H1 (cell line): ENCODE measurements at regions not wholly inside any gene's neighbourhood (a gene's known extent, or its start where the extent isn't known, plus 50 kb on each side); places are given as distances from the start of the nearest gene placed in this dataset.

Experiments used
- CTCF ChIA-PET: fragments of 300-600 bp; sonication (Branson Sonifier 250); formaldehyde crosslinking; loops from one replicate; lab custom pipeline; 2021; ENCODE audit not compliant: partially characterized antibody; lab: Charles Lee
- POLR2A ChIA-PET: fragments of 300-600 bp; sonication (Branson Sonifier 250); formaldehyde crosslinking; loops from one replicate; lab custom pipeline; 2021; ENCODE audit warnings: inconsistent platforms; ENCODE audit not compliant: partially characterized antibody; lab: Charles Lee
- DNase-seq, 2 experiments: peaks; one replicate each; pipeline versions ENCODE4 v3.0.0 to v3.0.0-alpha.2; 2010 to 2022; ENCODE audit warnings: low spot score in 2 of 2, low read depth in 1 of 2, mixed read lengths in 1 of 2
- FAIRE-seq: peaks from 2 replicates; lab custom pipeline; 2011; peaks lifted over from hg19 to GRCh38; lab: Jason Lieb, UNC
- H2AFZ ChIP-seq: 2 replicates; pipeline ENCODE4 v1.8.1; 2012; ENCODE audit warnings: low read length, inconsistent platforms
- H2AK5ac ChIP-seq: 2 replicates; pipeline ENCODE4 v1.6.1; 2013; ENCODE audit warnings: low read depth, low read length
- H2BK120ac ChIP-seq: replicated peaks from 2 replicates; pipeline ENCODE3; 2013; ENCODE audit warnings: low read depth, low read length, inconsistent platforms
- H2BK12ac ChIP-seq: 2 replicates; pipeline ENCODE4 v1.6.1; 2013; ENCODE audit warnings: low read depth, low read length
- H2BK15ac ChIP-seq: 2 replicates; pipeline ENCODE4 v1.6.1; 2013; ENCODE audit warnings: low read length
- H2BK20ac ChIP-seq: 2 replicates; pipeline ENCODE4 v1.6.1; 2013; ENCODE audit warnings: low read length
- H2BK5ac ChIP-seq: 2 replicates; pipeline ENCODE4 v1.6.1; 2013; ENCODE audit warnings: low read depth, low read length
- H3K14ac ChIP-seq: 2 replicates; pipeline ENCODE4 v1.6.1; 2013; ENCODE audit warnings: inconsistent platforms; ENCODE audit not compliant: insufficient read length
- H3K18ac ChIP-seq: 2 replicates; pipeline ENCODE4 v1.6.1; 2013; ENCODE audit warnings: low read length; ENCODE audit errors: extremely low read depth
- H3K23ac ChIP-seq: 2 replicates; pipeline ENCODE4 v1.6.1; 2013; ENCODE audit warnings: inconsistent platforms; ENCODE audit not compliant: insufficient read length
- H3K23me2 ChIP-seq: 2 replicates; pipeline ENCODE4 v1.6.1; 2013; ENCODE audit warnings: low read depth, low read length
- H3K27ac ChIP-seq: 2 replicates; pipeline ENCODE4 v1.6.1; 2011; ENCODE audit warnings: low read depth, low read length, inconsistent platforms
- H3K27me3 ChIP-seq, 4 experiments: replicated peaks in 1 of 4; 1 replicate in 1 of 4; 2 replicates in 3 of 4; pipeline versions ENCODE4 v1.6.1 to v1.8.1; 2011 to 2013; ENCODE audit warnings: low read length in 3 of 4, mild to moderate bottlenecking in 3 of 4, inconsistent platforms in 2 of 4, mixed read lengths in 2 of 4, moderate library complexity in 1 of 4; ENCODE audit not compliant: control insufficient read depth in 3 of 4, insufficient read depth in 3 of 4; ENCODE audit errors: extremely low read depth in 1 of 4
- H3K36me3 ChIP-seq, 4 experiments: 2 replicates each; pipeline versions ENCODE4 v1.6.1 to v1.8.1; 2011 to 2013; ENCODE audit warnings: mild to moderate bottlenecking in 4 of 4, low read length in 3 of 4, moderate library complexity in 2 of 4, control low read depth in 1 of 4, inconsistent platforms in 1 of 4; ENCODE audit not compliant: insufficient read depth in 4 of 4, control insufficient read depth in 2 of 4
- H3K4ac ChIP-seq: replicated peaks from 2 replicates; pipeline ENCODE3; 2013; ENCODE audit warnings: low read length, low read depth, mixed read lengths, inconsistent platforms; ENCODE audit not compliant: insufficient read length
- H3K4me1 ChIP-seq, 4 experiments: replicated peaks in 1 of 4; 1 replicate in 1 of 4; 2 replicates in 3 of 4; pipeline versions ENCODE4 v1.6.1 to v1.8.1; 2011 to 2013; ENCODE audit warnings: low read length in 3 of 4, inconsistent platforms in 2 of 4, mixed read lengths in 1 of 4; ENCODE audit not compliant: insufficient read depth in 4 of 4, control insufficient read depth in 3 of 4
- H3K4me2 ChIP-seq, 2 experiments: 2 replicates each; pipeline versions ENCODE4 v1.6.1 to v1.8.1; 2011 to 2013; ENCODE audit warnings: low read depth in 2 of 2, low read length in 2 of 2, control low read depth in 1 of 2, inconsistent platforms in 1 of 2, mild to moderate bottlenecking in 1 of 2; ENCODE audit not compliant: insufficient read depth in 1 of 2
- H3K4me3 ChIP-seq, 4 experiments: fragments of 200-600, 300-600 bp in 1 of 4; sonication (generic), shearing (Covaris generic), sonication (Bioruptor Twin) in 1 of 4; 2 replicates each; pipeline versions ENCODE4 v1.5.1 to v1.8.1; 2011 to 2016; ENCODE audit warnings: low read length in 4 of 4, low read depth in 3 of 4, control low read depth in 2 of 4, inconsistent platforms in 2 of 4, mild to moderate bottlenecking in 2 of 4, mixed read lengths in 1 of 4, moderate library complexity in 1 of 4; ENCODE audit not compliant: insufficient read depth in 2 of 4; ENCODE audit errors: extremely low read depth in 1 of 4
- H3K56ac ChIP-seq: replicated peaks from 2 replicates; pipeline ENCODE3; 2013; ENCODE audit warnings: low read depth, mild to moderate bottlenecking, mixed read lengths, low read length, inconsistent platforms; ENCODE audit not compliant: insufficient read length
- H3K79me1 ChIP-seq: 2 replicates; pipeline ENCODE4 v1.6.1; 2013; ENCODE audit warnings: low read depth, low read length, control low read depth
- H3K79me2 ChIP-seq, 2 experiments: 2 replicates each; pipeline versions ENCODE4 v1.6.1 to v1.8.1; 2012 to 2013; ENCODE audit warnings: low read length in 2 of 2, mild to moderate bottlenecking in 2 of 2, inconsistent platforms in 1 of 2; ENCODE audit not compliant: insufficient read depth in 2 of 2, control insufficient read depth in 1 of 2
- H3K9ac ChIP-seq, 4 experiments: replicated peaks in 1 of 4; 1 replicate in 1 of 4; 2 replicates in 3 of 4; pipeline versions ENCODE4 v1.6.1 to v1.8.1; 2011 to 2013; ENCODE audit warnings: low read depth in 3 of 4, low read length in 3 of 4, control low read depth in 2 of 4, mild to moderate bottlenecking in 2 of 4, moderate library complexity in 2 of 4, inconsistent platforms in 1 of 4; ENCODE audit errors: extremely low read depth in 1 of 4
- H3K9me3 ChIP-seq, 2 experiments: 2 replicates each; pipeline versions ENCODE4 v1.6.1 to v1.8.1; 2012 to 2013; ENCODE audit warnings: mild to moderate bottlenecking in 2 of 2, moderate library complexity in 2 of 2, control low read depth in 1 of 2, inconsistent platforms in 1 of 2, low read depth in 1 of 2, low read length in 1 of 2, mixed read lengths in 1 of 2; ENCODE audit not compliant: insufficient read depth in 2 of 2
- H4K20me1 ChIP-seq, 2 experiments: replicated peaks in 1 of 2; 2 replicates each; pipeline versions ENCODE3 to v1.8.1; 2011 to 2013; ENCODE audit warnings: inconsistent platforms in 2 of 2, low read length in 2 of 2, mild to moderate bottlenecking in 1 of 2; ENCODE audit not compliant: insufficient read depth in 2 of 2, control insufficient read depth in 1 of 2
- H4K5ac ChIP-seq: 2 replicates; pipeline ENCODE4 v1.6.1; 2013; ENCODE audit warnings: low read length, low read depth, mixed read lengths, inconsistent platforms; ENCODE audit not compliant: insufficient read length
- H4K8ac ChIP-seq: 2 replicates; pipeline ENCODE4 v1.8.0; 2013; ENCODE audit warnings: mild to moderate bottlenecking, moderate library complexity, low read length, inconsistent platforms; ENCODE audit not compliant: insufficient read depth; ENCODE audit errors: extremely low read depth
- H4K91ac ChIP-seq: replicated peaks from 2 replicates; pipeline ENCODE3; 2013; ENCODE audit warnings: low read length, mixed read lengths, inconsistent platforms; ENCODE audit not compliant: insufficient read length
- BACH1 ChIP-seq: IDR thresholded peaks from 2 replicates; pipeline ENCODE4 v1.6.1; 2012; ENCODE audit warnings: low read length, improper control_type of control experiment
- CBX5 ChIP-seq: fragments of 300-800, 300-1000 bp; sonication (generic); IDR thresholded peaks from 2 replicates; pipeline ENCODE4 v1.7.1; 2016; ENCODE audit warnings: antibody characterized with exemption, low read length, low read depth
- CHD2 ChIP-seq: IDR thresholded peaks from 2 replicates; pipeline ENCODE4 v1.6.1; 2012; ENCODE audit warnings: low read length, improper control_type of control experiment
- CREB1 ChIP-seq: IDR thresholded peaks from 2 replicates; pipeline ENCODE4 v1.6.1; 2012; ENCODE audit warnings: inconsistent platforms
- EP300 ChIP-seq, 2 experiments: IDR thresholded peaks; 1 replicate in 1 of 2; 2 replicates in 1 of 2; pipeline ENCODE4 v1.6.1; 2011 to 2012; ENCODE audit warnings: low read depth in 2 of 2, low read length in 2 of 2, mild to moderate bottlenecking in 2 of 2, borderline replicate concordance in 1 of 2, inconsistent platforms in 1 of 2, moderate library complexity in 1 of 2
- RAD21 ChIP-seq, 2 experiments: IDR thresholded peaks in 1 of 2; conservative IDR thresholded peaks in 1 of 2; 2 replicates each; pipeline ENCODE4 v1.6.1; 2011; ENCODE audit warnings: low read depth in 2 of 2, low read length in 2 of 2, improper control_type of control experiment in 1 of 2, inconsistent platforms in 1 of 2, mild to moderate bottlenecking in 1 of 2, moderate library complexity in 1 of 2
- SRF ChIP-seq: IDR thresholded peaks from 2 replicates; pipeline ENCODE4 v1.6.1; 2011; ENCODE audit warnings: mild to moderate bottlenecking, low read depth, low read length, moderate library complexity
- TAF1 ChIP-seq: IDR thresholded peaks from 2 replicates; pipeline ENCODE4 v1.6.1; 2011; ENCODE audit warnings: mild to moderate bottlenecking, low read depth, low read length
- WGBS, 2 experiments: shearing (Covaris generic) in 1 of 2; methylation state at CpG; one replicate each; pipeline versions ENCODE4 v1.1.6 to v1.1.7; 2013 to 2015; ENCODE audit warnings: low lambda C conversion rate in 2 of 2, mixed read lengths in 2 of 2, inconsistent platforms in 1 of 2, low coverage in 1 of 2, missing lambda C conversion rate in 1 of 2; ENCODE audit not compliant: insufficient replicate concordance in 2 of 2, insufficient coverage in 1 of 2, insufficient read length in 1 of 2; ENCODE audit errors: extremely low coverage in 1 of 2, missing lambda C conversion rate in 1 of 2; 5-methylcytosine and 5-hydroxymethylcytosine counted together

DNA sequence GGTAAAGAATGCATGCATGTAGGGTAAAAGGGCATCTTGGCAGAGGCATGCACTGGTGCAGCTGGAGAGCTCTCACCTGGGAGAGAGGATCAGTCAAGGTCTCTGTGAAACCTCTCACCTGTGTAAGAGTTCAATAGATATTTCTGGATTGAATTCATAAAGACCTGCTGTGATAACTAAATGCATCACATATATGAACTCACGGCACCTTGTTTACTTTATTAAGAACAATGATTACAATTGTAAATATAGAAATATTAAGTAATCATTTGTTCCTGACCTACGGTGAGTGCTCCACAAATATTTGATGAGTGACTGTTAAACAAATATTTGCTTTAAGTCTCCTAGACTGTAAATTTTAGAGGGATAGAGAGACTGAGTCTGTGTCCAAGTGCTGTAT lies 85.9 kb upstream of the PAQR3 start:
- Histone ChIP-seq H3K9me3 (no peaks in the 10 kb centered on the region), H4K8ac (no peak overlapping the region), H3K4me1 (no peaks in the 10 kb centered on the region), H3K23me2 (no peaks in the 10 kb centered on the region; the same call in 1 of the 2 replicates), H3K27ac (no peak overlapping the region), H3K79me2 (no peaks in the 10 kb centered on the region), H2AK5ac (no peak overlapping the region), H2BK20ac (no peak overlapping the region), H3K4me3 (no peak overlapping the region), H4K91ac (no peak overlapping the region), H3K27me3 (no peaks in the 10 kb centered on the region), H2BK12ac (no peak overlapping the region), H2AFZ (no peak overlapping the region), H2BK15ac (no peak overlapping the region), H3K56ac (no peak overlapping the region), H3K4me2 (no peak overlapping the region), H4K5ac (no peak overlapping the region), H3K23ac (no peak overlapping the region), H3K4ac (no peak overlapping the region), H3K79me1 (no peaks in the 10 kb centered on the region), H3K36me3 (no peaks in the 10 kb centered on the region), H3K9ac (no peak overlapping the region), H3K14ac (no peak overlapping the region), H3K18ac (no peak overlapping the region), H2BK120ac (no peak overlapping the region), H2BK5ac (no peak overlapping the region), H4K20me1 (no peaks in the 10 kb centered on the region)
- ChIA-PET POLR2A (no interaction called here), CTCF (interaction anchor here (1.7 kb wide), 1 partner anchor 24 kb away, joined by 3 read pairs; no protein-coding TSS in a partner anchor)
- DNase-seq, result no peak
- 45% methylated on average over 2 of the region's 2 CpGs; no CpG with 5 or more reads in 1 of the 2 experiments for WGBS, 2 experiments
- no peak for TF ChIP-seq EP300 (IDR thresholded peaks at IDR 0.05; ENCODE audit: borderline replicate concordance in 1 of 2, low read depth in 2 of 2, low read length in 2 of 2)
- TF ChIP-seq CBX5, result no peak
- TF ChIP-seq CREB1, result no peak
- no peak for TF ChIP-seq SRF
- no peak for TF ChIP-seq TAF1
- TF ChIP-seq CHD2, result no peak
- TF ChIP-seq BACH1, result no peak
- TF ChIP-seq RAD21 (IDR thresholded peaks at IDR 0.05 in 1 of 2, conservative IDR thresholded peaks at IDR 0.05 in 1 of 2; ENCODE audit: low read depth in 2 of 2, low read length in 2 of 2), result no peak
- FAIRE-seq, result no peak
